Cardiac muscle cell (in vitro differentiated cells and primary cell): ENCODE measurements at regions not wholly inside any gene's neighbourhood (a gene's known extent, or its start where the extent isn't known, plus 50 kb on each side); places are given as distances from the start of the nearest gene placed in this dataset.
"Not testable (repeated sequence)": the region's sequence is repeated elsewhere in the genome, so short reads cannot be mapped to it uniquely, and the experiment has no call there.

Source experiments
- DNase-seq, 2 donors: peaks; one replicate each; pipeline versions ENCODE4 v3.0.0 to v3.0.0-alpha.2; 2010 to 2017; ENCODE audit warnings: low read depth in 1 of 2, low spot score in 1 of 2
- H3K27ac ChIP-seq: fragments of 200-600 bp; sonication (generic); 2 replicates; pipeline ENCODE4 v1.5.1; 2016
- H3K27me3 ChIP-seq: fragments of 200-600 bp; sonication (generic); 2 replicates; pipeline ENCODE4 v1.6.0; 2016; ENCODE audit warnings: control low read depth
- H3K36me3 ChIP-seq: fragments of 200-600 bp; sonication (generic); 2 replicates; pipeline ENCODE4 v1.5.1; 2016; ENCODE audit warnings: control low read depth
- H3K4me1 ChIP-seq: fragments of 200-600 bp; sonication (generic); 2 replicates; pipeline ENCODE4 v1.8.1; 2017; ENCODE audit warnings: low read depth, mild to moderate bottlenecking, mixed run types
- H3K4me3 ChIP-seq: fragments of 200-600 bp; sonication (generic); 2 replicates; pipeline ENCODE4 v1.5.1; 2016; ENCODE audit warnings: mild to moderate bottlenecking
- H3K9me3 ChIP-seq: fragments of 200-600 bp; sonication (generic); 2 replicates; pipeline ENCODE4 v1.5.1; 2017; ENCODE audit warnings: low read depth, mild to moderate bottlenecking, control low read depth
- TF ChIP-seq, protein P1 (sequence below): IDR thresholded peaks from 2 replicates; pipeline ENCODE4 v1.5.1; 2012; ENCODE audit warnings: low read depth, mild to moderate bottlenecking, low read length

GRCh38 chr7:123324283-123324682 is 124.5 kb upstream of the SLC13A1 start:
- TF ChIP-seq, protein P1, sequence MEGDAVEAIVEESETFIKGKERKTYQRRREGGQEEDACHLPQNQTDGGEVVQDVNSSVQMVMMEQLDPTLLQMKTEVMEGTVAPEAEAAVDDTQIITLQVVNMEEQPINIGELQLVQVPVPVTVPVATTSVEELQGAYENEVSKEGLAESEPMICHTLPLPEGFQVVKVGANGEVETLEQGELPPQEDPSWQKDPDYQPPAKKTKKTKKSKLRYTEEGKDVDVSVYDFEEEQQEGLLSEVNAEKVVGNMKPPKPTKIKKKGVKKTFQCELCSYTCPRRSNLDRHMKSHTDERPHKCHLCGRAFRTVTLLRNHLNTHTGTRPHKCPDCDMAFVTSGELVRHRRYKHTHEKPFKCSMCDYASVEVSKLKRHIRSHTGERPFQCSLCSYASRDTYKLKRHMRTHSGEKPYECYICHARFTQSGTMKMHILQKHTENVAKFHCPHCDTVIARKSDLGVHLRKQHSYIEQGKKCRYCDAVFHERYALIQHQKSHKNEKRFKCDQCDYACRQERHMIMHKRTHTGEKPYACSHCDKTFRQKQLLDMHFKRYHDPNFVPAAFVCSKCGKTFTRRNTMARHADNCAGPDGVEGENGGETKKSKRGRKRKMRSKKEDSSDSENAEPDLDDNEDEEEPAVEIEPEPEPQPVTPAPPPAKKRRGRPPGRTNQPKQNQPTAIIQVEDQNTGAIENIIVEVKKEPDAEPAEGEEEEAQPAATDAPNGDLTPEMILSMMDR: no peak
- Histone ChIP-seq H3K27ac (no peak overlapping the region), H3K4me3 (no peak overlapping the region), H3K27me3 (no peaks in the 10 kb centered on the region), H3K4me1 (no peaks in the 10 kb centered on the region), H3K36me3 (no peaks in the 10 kb centered on the region), H3K9me3 (no peaks in the 10 kb centered on the region)
- no peak for DNase-seq

DNA sequence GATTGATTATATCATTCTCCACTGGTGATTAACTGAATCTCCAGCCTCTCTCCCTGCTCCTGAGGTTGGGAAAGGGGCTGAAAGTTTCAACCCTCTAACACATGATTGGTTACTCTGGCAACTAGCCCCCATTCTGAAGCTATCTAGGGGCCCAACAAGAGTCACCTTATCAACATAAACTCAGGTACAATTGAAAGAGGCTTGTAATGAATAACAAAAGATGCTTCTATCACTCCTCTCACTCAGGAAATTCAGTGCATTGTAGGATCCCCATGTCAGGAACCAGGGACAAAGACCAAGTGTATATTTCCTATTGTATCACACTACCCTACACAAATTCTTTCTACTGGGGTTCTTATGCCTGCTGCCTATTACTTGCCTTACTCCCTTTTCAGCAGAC is 123.9 kb upstream of the SLC13A1 start:
- no peaks in the 10 kb centered on the region for H3K9me3 ChIP-seq
- TF ChIP-seq, protein P1: no peak
- no peak for DNase-seq
- no peak overlapping the region for H3K4me3 ChIP-seq
- H3K36me3 ChIP-seq: no peaks in the 10 kb centered on the region
- no peak overlapping the region for H3K27ac ChIP-seq
- H3K4me1 ChIP-seq: no peaks in the 10 kb centered on the region
- H3K27me3 ChIP-seq: no peaks in the 10 kb centered on the region

DNA sequence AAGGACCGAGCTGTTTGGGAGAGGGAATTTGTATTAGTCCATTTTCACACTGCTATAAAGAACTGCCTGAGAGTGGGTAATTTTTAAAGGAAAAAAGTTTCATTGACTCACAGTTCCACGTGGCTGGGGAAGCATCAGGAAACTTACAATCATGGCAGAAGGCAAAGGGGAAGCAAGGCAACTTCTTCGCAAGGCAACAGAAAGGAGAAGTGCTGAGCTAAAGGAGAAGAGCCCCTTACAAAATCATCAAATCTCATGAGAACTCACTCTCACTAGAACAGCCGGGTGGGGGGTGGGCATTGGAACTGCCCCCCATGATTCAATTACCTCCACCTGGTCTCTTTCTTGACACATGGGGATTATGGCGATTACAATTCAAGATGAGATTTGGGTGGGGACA is 121.8 kb upstream of the SLC13A1 start:
- H3K27me3 ChIP-seq, DNase-seq, H3K27ac ChIP-seq, H3K9me3 ChIP-seq, H3K4me3 ChIP-seq, H3K4me1 ChIP-seq, H3K36me3 ChIP-seq: not testable (repeated sequence)

GRCh38 chr7:123319911-123320310 is 120.1 kb upstream of the SLC13A1 start:
- DNase-seq: no peak
- Histone ChIP-seq H3K27me3 (no peaks in the 10 kb centered on the region), H3K27ac (no peak overlapping the region), H3K4me1 (no peaks in the 10 kb centered on the region), H3K9me3 (no peaks in the 10 kb centered on the region), H3K36me3 (no peaks in the 10 kb centered on the region), H3K4me3 (no peak overlapping the region)
- TF ChIP-seq, protein P1: no peak

- Histone ChIP-seq H3K9me3 (no peaks in the 10 kb centered on the region), H3K4me1 (no peaks in the 10 kb centered on the region), H3K27me3 (no peaks in the 10 kb centered on the region), H3K27ac (no peak overlapping the region), H3K36me3 (no peaks in the 10 kb centered on the region), H3K4me3 (no peak overlapping the region)
- DNase-seq: no peak
- TF ChIP-seq, protein P1: no peak
These were observed 115.1 kb upstream of the SLC13A1 start for GRCh38 chr7:123314886-123315285.

GRCh38 chr7:123308254-123308951 is 108.6 kb upstream of the SLC13A1 start:
- H3K27me3 ChIP-seq: no peaks in the 10 kb centered on the region
- H3K27ac ChIP-seq: no peak overlapping the region
- DNase-seq: no peak
- TF ChIP-seq, protein P1: no peak
- H3K4me3 ChIP-seq: no peak overlapping the region
- no peaks in the 10 kb centered on the region for H3K4me1 ChIP-seq
- no peaks in the 10 kb centered on the region for H3K9me3 ChIP-seq
- H3K36me3 ChIP-seq: no peaks in the 10 kb centered on the region
